Vagina (tissue), 2 donors: ENCODE measurements at regions not wholly inside any gene's neighbourhood (a gene's known extent, or its start where the extent isn't known, plus 50 kb on each side); places are given as distances from the start of the nearest gene placed in this dataset.
A peak's percentile ranks its signal among the peaks of the same experiment; 100 is the strongest.

Source experiments
- DNase-seq, 2 donors: peaks; one replicate each; pipeline ENCODE4 v3.0.0-alpha.2; 2017; ENCODE audit errors: extremely low spot score in 2 of 2
- H3K27ac ChIP-seq: fragments of 200-600 bp; sonication (generic); one replicate; pipeline ENCODE4 v1.5.1; 2019
- H3K27me3 ChIP-seq: fragments of 200-600 bp; sonication (generic); one replicate; pipeline ENCODE4 v1.5.1; 2019
- H3K36me3 ChIP-seq, 2 donors: fragments of 200-600 bp; sonication (generic); one replicate each; pipeline ENCODE4 v1.5.1; 2017 to 2019
- H3K4me1 ChIP-seq: fragments of 200-600 bp; sonication (generic); one replicate; pipeline ENCODE4 v1.5.1; 2019
- H3K4me3 ChIP-seq, 2 donors: fragments of 200-600 bp; sonication (generic); 1 replicate in 1 of 2; 2 replicates in 1 of 2; pipeline ENCODE4 v1.5.1; 2016 to 2019
- H3K9me3 ChIP-seq: fragments of 200-600 bp; sonication (generic); one replicate; pipeline ENCODE4 v1.5.1; 2019
- CTCF ChIP-seq, 3 experiments: fragments of 450-650 bp in 2 of 3; fragments of 200-600 bp in 1 of 3; sonication (generic) in 1 of 3; IDR thresholded peaks; one replicate each; pipeline ENCODE4 v1.5.1; 2017 to 2019; ENCODE audit warnings: antibody characterized with exemption in 3 of 3, mild to moderate bottlenecking in 2 of 3, moderate library complexity in 2 of 3
- POLR2A ChIP-seq, 2 donors: fragments of 450-650 bp; IDR thresholded peaks; one replicate each; pipeline ENCODE4 v1.6.1; 2017; ENCODE audit warnings: antibody characterized with exemption in 2 of 2, mild to moderate bottlenecking in 2 of 2, moderate library complexity in 2 of 2
- POLR2AphosphoS5 ChIP-seq, 2 donors: sonication (generic); formaldehyde crosslinking; IDR thresholded peaks; one replicate each; pipeline ENCODE4 v1.9.0; 2017; ENCODE audit warnings: antibody characterized with exemption in 2 of 2, mild to moderate bottlenecking in 2 of 2, low read depth in 1 of 2; ENCODE audit not compliant: insufficient read depth in 1 of 2
- intact Hi-C: fragments of 100-400 bp; cut with DNase I; formaldehyde crosslinking; loops from one replicate; pipeline ENCODE4 v1.15.1; 2023

- DNase-seq, result peak; percentile 55 to 62
- no peaks in the 10 kb centered on the region for H3K27me3 ChIP-seq
- H3K27ac ChIP-seq, result no peak overlapping the region
- TF ChIP-seq POLR2A (IDR thresholded peaks at IDR 0.05) (no peak), CTCF (IDR thresholded peaks at IDR 0.05) (no peak), POLR2AphosphoS5 (IDR thresholded peaks at IDR 0.05; ENCODE audit: insufficient read depth in 1 of 2, low read depth in 1 of 2) (no peak)
- H3K4me3 ChIP-seq, result no peak overlapping the region
- no peaks in the 10 kb centered on the region for H3K36me3 ChIP-seq
- intact Hi-C loops, result no loop called here
- no peaks in the 10 kb centered on the region for H3K4me1 ChIP-seq
- H3K9me3 ChIP-seq, result no peaks in the 10 kb centered on the region
Observed at GRCh38 chr10:130233426-130233825, 97.2 kb downstream of the GLRX3 start.

DNA sequence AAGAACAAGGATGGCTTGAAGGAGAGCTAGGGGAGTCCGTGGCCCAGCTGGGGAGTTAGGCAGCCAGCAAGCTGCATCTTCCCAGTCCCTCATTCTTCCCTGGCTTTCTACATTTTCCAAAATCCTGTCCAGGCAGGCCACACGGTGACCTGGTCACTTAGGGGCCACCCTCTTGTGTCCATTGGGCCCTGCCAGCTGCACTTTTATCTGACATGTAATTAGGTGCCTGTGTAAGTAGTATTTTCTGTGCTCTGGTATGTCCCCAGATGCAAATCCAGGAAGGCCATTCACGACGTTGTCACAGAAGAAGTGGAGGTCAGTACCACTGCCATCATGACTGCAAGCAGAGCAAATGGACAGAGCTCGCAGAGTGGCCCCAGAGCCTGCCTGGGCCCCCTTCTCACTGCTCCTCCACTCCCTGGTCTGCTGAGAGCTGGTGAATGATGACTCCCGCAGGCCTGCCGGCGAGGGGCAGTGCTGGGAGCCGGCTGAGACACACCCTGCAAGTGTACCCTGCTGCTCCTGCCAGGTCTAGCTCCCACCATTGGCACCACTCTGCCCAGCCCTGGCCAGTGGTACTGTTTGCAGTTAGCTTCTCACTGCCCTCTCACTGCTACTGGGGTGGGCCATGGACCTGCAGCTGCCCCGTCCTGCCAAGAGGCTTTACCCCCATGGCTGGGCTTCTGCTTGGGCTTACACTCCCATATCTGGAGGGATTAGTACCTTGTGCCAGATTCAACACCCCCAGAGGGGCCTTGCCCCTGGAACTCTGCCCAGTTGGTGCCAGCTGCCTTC, 98.2 kb downstream of the GLRX3 start:
- Histone ChIP-seq H3K27me3 (no peaks in the 10 kb centered on the region), H3K27ac (no peak overlapping the region), H3K4me1 (no peaks in the 10 kb centered on the region), H3K9me3 (no peaks in the 10 kb centered on the region), H3K36me3 (no peaks in the 10 kb centered on the region), H3K4me3 (no peak overlapping the region)
- intact Hi-C loops, result no loop called here
- peak; percentile 58 to 74 for DNase-seq
- TF ChIP-seq POLR2AphosphoS5 (IDR thresholded peaks at IDR 0.05; ENCODE audit: insufficient read depth in 1 of 2, low read depth in 1 of 2) (no peak), CTCF (IDR thresholded peaks at IDR 0.05) (no peak), POLR2A (IDR thresholded peaks at IDR 0.05) (no peak)

- Histone ChIP-seq H3K36me3 (no peaks in the 10 kb centered on the region), H3K9me3 (no peaks in the 10 kb centered on the region), H3K27me3 (no peaks in the 10 kb centered on the region), H3K4me1 (no peaks in the 10 kb centered on the region), H3K4me3 (no peak overlapping the region), H3K27ac (no peak overlapping the region)
- TF ChIP-seq CTCF (IDR thresholded peaks at IDR 0.05) (no peak), POLR2A (IDR thresholded peaks at IDR 0.05) (no peak), POLR2AphosphoS5 (IDR thresholded peaks at IDR 0.05; ENCODE audit: insufficient read depth in 1 of 2, low read depth in 1 of 2) (no peak)
- intact Hi-C loops, result no loop called here
- DNase-seq, result peak; percentile 31 to 74
Observed at GRCh38 chr10:130236711-130237110, 100.5 kb downstream of the GLRX3 start.

DNA sequence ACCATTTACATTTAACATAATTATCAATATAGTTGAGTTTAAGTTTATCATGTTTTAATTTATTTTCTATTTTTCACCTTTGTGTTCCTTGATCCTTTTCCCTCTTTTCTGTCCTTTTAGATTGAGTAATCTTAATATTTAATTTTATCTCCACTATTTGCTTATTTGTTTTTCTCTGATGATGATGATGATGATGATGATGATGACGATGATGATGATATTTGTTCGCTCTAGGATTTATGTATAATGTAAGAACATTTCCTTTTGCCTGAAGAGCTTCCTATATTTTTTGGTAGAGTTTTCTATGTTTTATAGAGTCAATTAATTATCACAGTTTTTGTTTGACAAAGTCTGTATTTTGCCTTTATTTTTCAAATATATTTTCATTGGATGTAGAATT, 104.2 kb downstream of the GLRX3 start:
- H3K4me1 ChIP-seq, result no peaks in the 10 kb centered on the region
- H3K4me3 ChIP-seq, result no peak overlapping the region
- no peaks in the 10 kb centered on the region for H3K9me3 ChIP-seq
- no peaks in the 10 kb centered on the region for H3K27me3 ChIP-seq
- TF ChIP-seq POLR2AphosphoS5 (IDR thresholded peaks at IDR 0.05; ENCODE audit: insufficient read depth in 1 of 2, low read depth in 1 of 2), result no peak
- TF ChIP-seq CTCF (IDR thresholded peaks at IDR 0.05), result no peak
- TF ChIP-seq POLR2A (IDR thresholded peaks at IDR 0.05), result no peak
- intact Hi-C loops, result no loop called here
- DNase-seq, result no peak
- H3K36me3 ChIP-seq, result no peaks in the 10 kb centered on the region
- no peak overlapping the region for H3K27ac ChIP-seq

DNA sequence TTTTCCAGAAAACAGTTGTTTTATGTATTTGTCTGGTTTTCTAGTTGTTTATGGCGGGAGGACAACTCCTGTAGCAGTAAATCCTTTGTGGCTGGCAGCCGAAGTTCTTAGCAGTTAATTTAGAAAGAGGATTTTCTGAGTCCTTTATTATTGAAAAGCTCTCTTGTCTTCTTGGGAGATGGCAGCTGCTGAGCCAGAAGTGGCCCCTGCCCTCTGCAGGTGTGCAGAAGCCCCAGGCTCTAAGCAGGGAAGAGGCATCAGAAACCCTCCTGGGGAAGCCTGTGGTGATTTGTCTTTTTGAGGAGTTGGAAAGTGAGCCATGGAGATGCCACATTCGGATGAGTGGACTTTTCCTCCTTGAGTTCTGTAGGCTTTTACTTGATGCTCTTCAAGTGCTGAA, 106.3 kb downstream of the GLRX3 start:
- intact Hi-C loops, result no loop called here
- no peaks in the 10 kb centered on the region for H3K27me3 ChIP-seq
- no peaks in the 10 kb centered on the region for H3K4me1 ChIP-seq
- DNase-seq, result peak; percentile 16 to 34
- H3K9me3 ChIP-seq, result no peaks in the 10 kb centered on the region
- no peak overlapping the region for H3K27ac ChIP-seq
- TF ChIP-seq POLR2A (IDR thresholded peaks at IDR 0.05) (no peak), CTCF (IDR thresholded peaks at IDR 0.05) (no peak)
- H3K4me3 ChIP-seq, result no peak overlapping the region
- H3K36me3 ChIP-seq, result no peaks in the 10 kb centered on the region
